ENCODE measurements at regions not wholly inside any gene's neighbourhood (a gene's known extent, or its start where the extent isn't known, plus 50 kb on each side); places are given as distances from the start of the nearest gene placed in this dataset.
A peak's percentile ranks its signal among the peaks of the same experiment; 100 is the strongest.

- H3K9ac ChIP-seq (ENCODE audit: low read depth, low read length), result no peak overlapping the region
- no peaks in the 10 kb centered on the region for H3K4me1 ChIP-seq (ENCODE audit: insufficient read depth, low read length)
- no peaks in the 10 kb centered on the region for H3K36me3 ChIP-seq (ENCODE audit: insufficient read depth, low read length)
- no peaks in the 10 kb centered on the region for H3K9me3 ChIP-seq (ENCODE audit: control insufficient read depth, insufficient read depth, low read length)
Observed at GRCh38 chr7:34237493-34237849, 332.1 kb downstream of the BMPER start.

- no peaks in the 10 kb centered on the region for H3K36me3 ChIP-seq (ENCODE audit: insufficient read depth, low read length)
- H3K9ac ChIP-seq (ENCODE audit: low read depth, low read length), result no peak overlapping the region
- H3K4me1 ChIP-seq (ENCODE audit: insufficient read depth, low read length), result no peaks in the 10 kb centered on the region
- H3K9me3 ChIP-seq (ENCODE audit: control insufficient read depth, insufficient read depth, low read length), result no peaks in the 10 kb centered on the region
Observed at GRCh38 chr7:34240417-34240816, 335.1 kb downstream of the BMPER start.

GRCh38 chr7:34242391-34242790, 337.1 kb downstream of the BMPER start:
- Histone ChIP-seq H3K9ac (ENCODE audit: low read depth, low read length) (no peak overlapping the region), H3K9me3 (ENCODE audit: control insufficient read depth, insufficient read depth, low read length) (no peaks in the 10 kb centered on the region), H3K4me1 (ENCODE audit: insufficient read depth, low read length) (no peaks in the 10 kb centered on the region), H3K36me3 (ENCODE audit: insufficient read depth, low read length) (no peaks in the 10 kb centered on the region)

- Histone ChIP-seq H3K4me1 (ENCODE audit: insufficient read depth, low read length) (no peaks in the 10 kb centered on the region), H3K9ac (ENCODE audit: low read depth, low read length) (no peak overlapping the region), H3K9me3 (ENCODE audit: control insufficient read depth, insufficient read depth, low read length) (no peaks in the 10 kb centered on the region), H3K36me3 (ENCODE audit: insufficient read depth, low read length) (no peaks in the 10 kb centered on the region)
Observed at GRCh38 chr7:34245246-34245645, 339.9 kb downstream of the BMPER start.

- Histone ChIP-seq H3K4me1 (ENCODE audit: insufficient read depth, low read length) (no peaks in the 10 kb centered on the region), H3K9ac (ENCODE audit: low read depth, low read length) (no peak overlapping the region), H3K9me3 (ENCODE audit: control insufficient read depth, insufficient read depth, low read length) (no peaks in the 10 kb centered on the region), H3K36me3 (ENCODE audit: insufficient read depth, low read length) (no peaks in the 10 kb centered on the region)
Observed at GRCh38 chr7:34247468-34247867, 342.1 kb downstream of the BMPER start.

- Histone ChIP-seq H3K4me1 (ENCODE audit: insufficient read depth, low read length) (no peaks in the 10 kb centered on the region), H3K9ac (ENCODE audit: low read depth, low read length) (no peak overlapping the region), H3K36me3 (ENCODE audit: insufficient read depth, low read length) (no peaks in the 10 kb centered on the region)
Observed at GRCh38 chr7:34249192-34249591, 343.9 kb downstream of the BMPER start.

GRCh38 chr7:34260279-34260678, 354.9 kb downstream of the BMPER start:
- Histone ChIP-seq H3K9ac (ENCODE audit: low read depth, low read length) (no peak overlapping the region), H3K9me3 (ENCODE audit: control insufficient read depth, insufficient read depth, low read length) (peaks cover 2% of the 10 kb centered on the region; the same call in 1 of the 2 replicates), H3K4me1 (ENCODE audit: insufficient read depth, low read length) (no peaks in the 10 kb centered on the region), H3K36me3 (ENCODE audit: insufficient read depth, low read length) (no peaks in the 10 kb centered on the region; the same call in 1 of the 2 replicates)

More at GRCh38 chr7:34249192-34249591, 343.9 kb downstream of the BMPER start:
- no peaks in the 10 kb centered on the region for H3K9me3 ChIP-seq (ENCODE audit: control insufficient read depth, insufficient read depth, low read length)

- H3K9me3 ChIP-seq (ENCODE audit: control insufficient read depth, insufficient read depth, low read length), result peaks cover 2% of the 10 kb centered on the region; the same call in 1 of the 2 replicates
Observed at GRCh38 chr7:34263168-34263567, 357.8 kb downstream of the BMPER start.

GRCh38 chr7:34269084-34269483, 363.7 kb downstream of the BMPER start:
- Histone ChIP-seq H3K9ac (ENCODE audit: low read depth, low read length) (peak overlapping the region; percentile 13), H3K36me3 (ENCODE audit: insufficient read depth, low read length) (no peaks in the 10 kb centered on the region; the same call in 1 of the 2 replicates), H3K9me3 (ENCODE audit: control insufficient read depth, insufficient read depth, low read length) (no peaks in the 10 kb centered on the region; the same call in 1 of the 2 replicates), H3K4me1 (ENCODE audit: insufficient read depth, low read length) (peaks cover 30% of the 10 kb centered on the region)

More at GRCh38 chr7:34263168-34263567, 357.8 kb downstream of the BMPER start:
- Histone ChIP-seq H3K9ac (ENCODE audit: low read depth, low read length) (no peak overlapping the region), H3K36me3 (ENCODE audit: insufficient read depth, low read length) (no peaks in the 10 kb centered on the region; the same call in 1 of the 2 replicates), H3K4me1 (ENCODE audit: insufficient read depth, low read length) (peaks cover 1% of the 10 kb centered on the region; the same call in 1 of the 2 replicates)

- no peaks in the 10 kb centered on the region; the same call in 1 of the 2 replicates for H3K9me3 ChIP-seq (ENCODE audit: control insufficient read depth, insufficient read depth, low read length)
- peaks cover 9% of the 10 kb centered on the region; the same call in 1 of the 2 replicates for H3K4me1 ChIP-seq (ENCODE audit: insufficient read depth, low read length)
- H3K36me3 ChIP-seq (ENCODE audit: insufficient read depth, low read length), result no peaks in the 10 kb centered on the region; the same call in 1 of the 2 replicates
- H3K9ac ChIP-seq (ENCODE audit: low read depth, low read length), result no peak overlapping the region
Observed at GRCh38 chr7:34275624-34276023, 370.3 kb downstream of the BMPER start.

- Histone ChIP-seq H3K9me3 (ENCODE audit: control insufficient read depth, insufficient read depth, low read length) (peaks cover 8% of the 10 kb centered on the region), H3K36me3 (ENCODE audit: insufficient read depth, low read length) (no peaks in the 10 kb centered on the region), H3K9ac (ENCODE audit: low read depth, low read length) (no peak overlapping the region), H3K4me1 (ENCODE audit: insufficient read depth, low read length) (peaks cover 3% of the 10 kb centered on the region; the same call in 1 of the 2 replicates)
Observed at GRCh38 chr7:34277016-34277802, 371.9 kb downstream of the BMPER start.

- Histone ChIP-seq H3K9ac (ENCODE audit: low read depth, low read length) (no peak overlapping the region), H3K36me3 (ENCODE audit: insufficient read depth, low read length) (no peaks in the 10 kb centered on the region), H3K9me3 (ENCODE audit: control insufficient read depth, insufficient read depth, low read length) (peaks cover 8% of the 10 kb centered on the region), H3K4me1 (ENCODE audit: insufficient read depth, low read length) (peaks cover 3% of the 10 kb centered on the region; the same call in 1 of the 2 replicates)
Observed at GRCh38 chr7:34277803-34278199, 372.5 kb downstream of the BMPER start.

GRCh38 chr7:34281260-34281659, 375.9 kb downstream of the BMPER start:
- H3K9ac ChIP-seq (ENCODE audit: low read depth, low read length), result no peak overlapping the region
- peaks cover 3% of the 10 kb centered on the region; the same call in 1 of the 2 replicates for H3K4me1 ChIP-seq (ENCODE audit: insufficient read depth, low read length)
- H3K9me3 ChIP-seq (ENCODE audit: control insufficient read depth, insufficient read depth, low read length), result peaks cover 16% of the 10 kb centered on the region
- H3K36me3 ChIP-seq (ENCODE audit: insufficient read depth, low read length), result no peaks in the 10 kb centered on the region

- Histone ChIP-seq H3K9me3 (ENCODE audit: control insufficient read depth, insufficient read depth, low read length) (peaks cover 16% of the 10 kb centered on the region), H3K4me1 (ENCODE audit: insufficient read depth, low read length) (no peaks in the 10 kb centered on the region; the same call in 1 of the 2 replicates), H3K9ac (ENCODE audit: low read depth, low read length) (no peak overlapping the region), H3K36me3 (ENCODE audit: insufficient read depth, low read length) (no peaks in the 10 kb centered on the region)
Observed at GRCh38 chr7:34282271-34282670, 375.7 kb upstream of the NPSR1 start.

- Histone ChIP-seq H3K9ac (ENCODE audit: low read depth, low read length) (no peak overlapping the region), H3K9me3 (ENCODE audit: control insufficient read depth, insufficient read depth, low read length) (no peaks in the 10 kb centered on the region), H3K36me3 (ENCODE audit: insufficient read depth, low read length) (peaks cover 4% of the 10 kb centered on the region; the same call in 1 of the 2 replicates), H3K4me1 (ENCODE audit: insufficient read depth, low read length) (peaks cover 6% of the 10 kb centered on the region)
Observed at GRCh38 chr7:34296663-34297062, 361.4 kb upstream of the NPSR1 start.
